ENCODE measurements at regions not wholly inside any gene's neighbourhood (a gene's known extent, or its start where the extent isn't known, plus 50 kb on each side); places are given as distances from the start of the nearest gene placed in this dataset.

- TF ChIP-seq CHD7 (IDR thresholded peaks at IDR 0.05; ENCODE audit: insufficient replicate concordance, low read length), result no peak
- no peak for TF ChIP-seq JUND (IDR thresholded peaks at IDR 0.05; ENCODE audit: low read length)
- no peak for TF ChIP-seq SIRT6 (IDR thresholded peaks at IDR 0.05; ENCODE audit: low read length)
Measured at GRCh38 chr16:54203384-54203783, 83.2 kb downstream of the IRX3 start (continued).

Data from H1 (cell line).